GM23338 (cell line): ENCODE measurements at regions not wholly inside any gene's neighbourhood (a gene's known extent, or its start where the extent isn't known, plus 50 kb on each side); places are given as distances from the start of the nearest gene placed in this dataset.

Experiments used
- ATAC-seq: fragments of 200-7000 bp; cut with Tn5 transposase; 3 replicates; pipeline ENCODE4 v1.9.1; 2020
- DNase-seq: peaks from one replicate; pipeline ENCODE4 v3.0.0-alpha.2; 2015; ENCODE audit warnings: low spot score
- H2AFZ ChIP-seq: fragments of 200-600 bp; sonication (generic); 2 replicates; pipeline ENCODE4 v1.8.0; 2016; ENCODE audit warnings: antibody characterized with exemption, mild to moderate bottlenecking, moderate library complexity
- H3F3A ChIP-seq: fragments of 200-600 bp; sonication (generic); replicated peaks from 2 replicates; pipeline ENCODE4 v1.8.0; 2017; ENCODE audit warnings: antibody characterized with exemption, mixed run types, low read depth
- H3K27ac ChIP-seq: fragments of 200-600 bp; sonication (generic); 2 replicates; pipeline ENCODE4 v1.6.1; 2016; ENCODE audit warnings: low read depth
- H3K27me3 ChIP-seq: fragments of 200-600 bp; sonication (generic); 2 replicates; pipeline ENCODE4 v1.8.0; 2016; ENCODE audit warnings: mild to moderate bottlenecking, mixed run types, moderate library complexity; ENCODE audit not compliant: insufficient read depth
- H3K36me3 ChIP-seq: fragments of 200-600 bp; sonication (generic); 2 replicates; pipeline ENCODE4 v1.8.0; 2016; ENCODE audit warnings: mild to moderate bottlenecking; ENCODE audit not compliant: insufficient read depth
- H3K4me1 ChIP-seq: fragments of 200-600 bp; sonication (generic); 2 replicates; pipeline ENCODE4 v1.8.0; 2016; ENCODE audit warnings: mild to moderate bottlenecking, moderate library complexity; ENCODE audit not compliant: insufficient read depth
- H3K4me2 ChIP-seq: fragments of 200-600 bp; sonication (generic); 2 replicates; pipeline ENCODE4 v1.7.1; 2017; ENCODE audit warnings: mixed run types
- H3K4me3 ChIP-seq: fragments of 200-600 bp; sonication (generic); 2 replicates; pipeline ENCODE4 v1.6.1; 2016; ENCODE audit warnings: mixed run types
- H3K79me2 ChIP-seq: fragments of 200-600 bp; sonication (generic); replicated peaks from 2 replicates; pipeline ENCODE4 v1.8.0; 2017; ENCODE audit warnings: mild to moderate bottlenecking; ENCODE audit not compliant: insufficient read depth
- H3K9me2 ChIP-seq: fragments of 200-600 bp; sonication (generic); 2 replicates; pipeline ENCODE4 v1.8.0; 2017; ENCODE audit not compliant: insufficient read depth
- H4K20me1 ChIP-seq: fragments of 200-600 bp; sonication (generic); replicated peaks from 2 replicates; pipeline ENCODE4 v1.8.0; 2017; ENCODE audit warnings: mild to moderate bottlenecking; ENCODE audit not compliant: insufficient read depth
- H3K27ac Mint-ChIP-seq: 2 replicates; pipeline ENCODE4 v1.8.0; 2020; ENCODE audit warnings: inconsistent platforms, mild to moderate bottlenecking, moderate library complexity, mixed read lengths
- H3K27me3 Mint-ChIP-seq: 3 replicates; pipeline ENCODE4 v1.8.0; 2022; ENCODE audit warnings: low read depth, mild to moderate bottlenecking, moderate library complexity, mixed read lengths, inconsistent platforms; ENCODE audit not compliant: insufficient read depth, poor library complexity
- H3K36me3 Mint-ChIP-seq: 3 replicates; pipeline ENCODE4 v1.8.0; 2021; ENCODE audit warnings: low read depth, mild to moderate bottlenecking, inconsistent platforms, moderate library complexity, mixed read lengths
- H3K4me1 Mint-ChIP-seq: 3 replicates; pipeline ENCODE4 v1.8.0; 2020; ENCODE audit warnings: mild to moderate bottlenecking, inconsistent platforms, mixed read lengths
- H3K4me3 Mint-ChIP-seq: 3 replicates; pipeline ENCODE4 v1.8.0; 2021; ENCODE audit warnings: moderate library complexity, mild to moderate bottlenecking, inconsistent platforms, mixed read lengths
- H3K9me3 Mint-ChIP-seq: 3 replicates; pipeline ENCODE4 v1.8.0; 2020; ENCODE audit warnings: moderate library complexity, mild to moderate bottlenecking, inconsistent platforms, mixed read lengths
- CREB1 ChIP-seq: fragments of 250-450 bp; sonication (Bioruptor Pico); IDR thresholded peaks from 2 replicates; pipeline ENCODE4 v1.5.0; 2020; ENCODE audit warnings: low read depth, mild to moderate bottlenecking, moderate library complexity
- ETS1 ChIP-seq: IDR thresholded peaks from 2 replicates; pipeline ENCODE4 v1.6.1; 2016; ENCODE audit warnings: antibody characterized with exemption
- EZH2 ChIP-seq: fragments of 200-600 bp; sonication (generic); IDR thresholded peaks from one replicate; pipeline ENCODE4 v1.8.0; 2017; ENCODE audit warnings: antibody characterized with exemption, mild to moderate bottlenecking, low read depth; ENCODE audit not compliant: unreplicated experiment
- EZH2phosphoT487 ChIP-seq: fragments of 200-600 bp; sonication (generic); IDR thresholded peaks from one replicate; pipeline ENCODE4 v1.8.1; 2018; ENCODE audit warnings: antibody characterized with exemption; ENCODE audit not compliant: unreplicated experiment
- JUNB ChIP-seq: IDR thresholded peaks from one replicate; pipeline ENCODE4 v1.6.1; 2016; ENCODE audit warnings: antibody characterized with exemption; ENCODE audit not compliant: unreplicated experiment
- POLR2AphosphoS5 ChIP-seq: IDR thresholded peaks from 2 replicates; pipeline ENCODE4 v1.6.1; 2016; ENCODE audit warnings: antibody characterized with exemption, low read depth
- STAT1 ChIP-seq: IDR thresholded peaks from one replicate; pipeline ENCODE4 v1.6.1; 2016; ENCODE audit warnings: antibody characterized with exemption; ENCODE audit not compliant: unreplicated experiment
- ZNF114 ChIP-seq: fragments of 250-450 bp; sonication (Bioruptor Pico); IDR thresholded peaks from 2 replicates; pipeline ENCODE4 v1.5.0; 2020; ENCODE audit warnings: mild to moderate bottlenecking, moderate library complexity
- ZNF331 ChIP-seq: fragments of 250-450 bp; sonication (Bioruptor Pico); IDR thresholded peaks from 2 replicates; pipeline ENCODE4 v1.5.0; 2020; ENCODE audit warnings: low read depth, mild to moderate bottlenecking, moderate library complexity
- TF ChIP-seq, protein P1 (sequence below): fragments of 250-450 bp; sonication (Bioruptor Pico); IDR thresholded peaks from 2 replicates; pipeline ENCODE4 v1.5.0; 2020; ENCODE audit warnings: mild to moderate bottlenecking, moderate library complexity

DNA sequence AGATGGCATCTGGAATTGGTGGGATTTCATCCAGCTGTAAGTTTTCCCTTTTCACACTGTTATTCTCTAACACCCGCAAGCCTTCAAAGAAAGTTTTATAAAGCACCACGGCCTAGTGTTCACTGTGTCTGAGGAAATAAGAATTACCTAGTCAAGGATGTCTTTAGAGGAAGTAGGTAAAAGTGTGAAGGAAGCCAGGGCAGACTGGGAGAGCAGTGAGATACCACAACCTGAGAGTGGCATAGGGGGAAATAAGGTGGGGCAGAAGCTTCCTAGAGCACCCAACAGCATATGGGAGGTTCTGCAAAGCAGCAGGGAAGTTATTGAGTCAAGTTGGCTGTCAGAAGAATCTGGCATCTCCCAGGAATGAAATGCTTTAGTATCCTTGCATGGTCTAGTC is 241.2 kb downstream of the CETN3 start:
- ATAC-seq (no peak), DNase-seq (no peak)
- no peak overlapping the region for H3K27ac Mint-ChIP-seq
- H3K36me3 Mint-ChIP-seq, result no peaks in the 10 kb centered on the region
- no peaks in the 10 kb centered on the region for H3K27me3 Mint-ChIP-seq
- Histone ChIP-seq H3F3A (no peaks in the 10 kb centered on the region), H2AFZ (no peak overlapping the region), H4K20me1 (no peaks in the 10 kb centered on the region), H3K4me3 (no peak overlapping the region), H3K4me2 (no peak overlapping the region), H3K27ac (no peak overlapping the region), H3K27me3 (no peaks in the 10 kb centered on the region), H3K4me1 (peaks cover 4% of the 10 kb centered on the region; the same call in 1 of the 2 replicates), H3K79me2 (no peaks in the 10 kb centered on the region), H3K9me2 (no peaks in the 10 kb centered on the region), H3K36me3 (no peaks in the 10 kb centered on the region)
- peaks cover 3% of the 10 kb centered on the region; the same call in 1 of the 3 replicates for H3K4me1 Mint-ChIP-seq
- H3K4me3 Mint-ChIP-seq, result no peak overlapping the region
- TF ChIP-seq ZNF114 (CRISPR knock-in tag), result no peak
- TF ChIP-seq POLR2AphosphoS5, result no peak
- no peak for TF ChIP-seq STAT1
- no peak for TF ChIP-seq EZH2phosphoT487
- no peak for TF ChIP-seq CREB1
- TF ChIP-seq, protein P1, sequence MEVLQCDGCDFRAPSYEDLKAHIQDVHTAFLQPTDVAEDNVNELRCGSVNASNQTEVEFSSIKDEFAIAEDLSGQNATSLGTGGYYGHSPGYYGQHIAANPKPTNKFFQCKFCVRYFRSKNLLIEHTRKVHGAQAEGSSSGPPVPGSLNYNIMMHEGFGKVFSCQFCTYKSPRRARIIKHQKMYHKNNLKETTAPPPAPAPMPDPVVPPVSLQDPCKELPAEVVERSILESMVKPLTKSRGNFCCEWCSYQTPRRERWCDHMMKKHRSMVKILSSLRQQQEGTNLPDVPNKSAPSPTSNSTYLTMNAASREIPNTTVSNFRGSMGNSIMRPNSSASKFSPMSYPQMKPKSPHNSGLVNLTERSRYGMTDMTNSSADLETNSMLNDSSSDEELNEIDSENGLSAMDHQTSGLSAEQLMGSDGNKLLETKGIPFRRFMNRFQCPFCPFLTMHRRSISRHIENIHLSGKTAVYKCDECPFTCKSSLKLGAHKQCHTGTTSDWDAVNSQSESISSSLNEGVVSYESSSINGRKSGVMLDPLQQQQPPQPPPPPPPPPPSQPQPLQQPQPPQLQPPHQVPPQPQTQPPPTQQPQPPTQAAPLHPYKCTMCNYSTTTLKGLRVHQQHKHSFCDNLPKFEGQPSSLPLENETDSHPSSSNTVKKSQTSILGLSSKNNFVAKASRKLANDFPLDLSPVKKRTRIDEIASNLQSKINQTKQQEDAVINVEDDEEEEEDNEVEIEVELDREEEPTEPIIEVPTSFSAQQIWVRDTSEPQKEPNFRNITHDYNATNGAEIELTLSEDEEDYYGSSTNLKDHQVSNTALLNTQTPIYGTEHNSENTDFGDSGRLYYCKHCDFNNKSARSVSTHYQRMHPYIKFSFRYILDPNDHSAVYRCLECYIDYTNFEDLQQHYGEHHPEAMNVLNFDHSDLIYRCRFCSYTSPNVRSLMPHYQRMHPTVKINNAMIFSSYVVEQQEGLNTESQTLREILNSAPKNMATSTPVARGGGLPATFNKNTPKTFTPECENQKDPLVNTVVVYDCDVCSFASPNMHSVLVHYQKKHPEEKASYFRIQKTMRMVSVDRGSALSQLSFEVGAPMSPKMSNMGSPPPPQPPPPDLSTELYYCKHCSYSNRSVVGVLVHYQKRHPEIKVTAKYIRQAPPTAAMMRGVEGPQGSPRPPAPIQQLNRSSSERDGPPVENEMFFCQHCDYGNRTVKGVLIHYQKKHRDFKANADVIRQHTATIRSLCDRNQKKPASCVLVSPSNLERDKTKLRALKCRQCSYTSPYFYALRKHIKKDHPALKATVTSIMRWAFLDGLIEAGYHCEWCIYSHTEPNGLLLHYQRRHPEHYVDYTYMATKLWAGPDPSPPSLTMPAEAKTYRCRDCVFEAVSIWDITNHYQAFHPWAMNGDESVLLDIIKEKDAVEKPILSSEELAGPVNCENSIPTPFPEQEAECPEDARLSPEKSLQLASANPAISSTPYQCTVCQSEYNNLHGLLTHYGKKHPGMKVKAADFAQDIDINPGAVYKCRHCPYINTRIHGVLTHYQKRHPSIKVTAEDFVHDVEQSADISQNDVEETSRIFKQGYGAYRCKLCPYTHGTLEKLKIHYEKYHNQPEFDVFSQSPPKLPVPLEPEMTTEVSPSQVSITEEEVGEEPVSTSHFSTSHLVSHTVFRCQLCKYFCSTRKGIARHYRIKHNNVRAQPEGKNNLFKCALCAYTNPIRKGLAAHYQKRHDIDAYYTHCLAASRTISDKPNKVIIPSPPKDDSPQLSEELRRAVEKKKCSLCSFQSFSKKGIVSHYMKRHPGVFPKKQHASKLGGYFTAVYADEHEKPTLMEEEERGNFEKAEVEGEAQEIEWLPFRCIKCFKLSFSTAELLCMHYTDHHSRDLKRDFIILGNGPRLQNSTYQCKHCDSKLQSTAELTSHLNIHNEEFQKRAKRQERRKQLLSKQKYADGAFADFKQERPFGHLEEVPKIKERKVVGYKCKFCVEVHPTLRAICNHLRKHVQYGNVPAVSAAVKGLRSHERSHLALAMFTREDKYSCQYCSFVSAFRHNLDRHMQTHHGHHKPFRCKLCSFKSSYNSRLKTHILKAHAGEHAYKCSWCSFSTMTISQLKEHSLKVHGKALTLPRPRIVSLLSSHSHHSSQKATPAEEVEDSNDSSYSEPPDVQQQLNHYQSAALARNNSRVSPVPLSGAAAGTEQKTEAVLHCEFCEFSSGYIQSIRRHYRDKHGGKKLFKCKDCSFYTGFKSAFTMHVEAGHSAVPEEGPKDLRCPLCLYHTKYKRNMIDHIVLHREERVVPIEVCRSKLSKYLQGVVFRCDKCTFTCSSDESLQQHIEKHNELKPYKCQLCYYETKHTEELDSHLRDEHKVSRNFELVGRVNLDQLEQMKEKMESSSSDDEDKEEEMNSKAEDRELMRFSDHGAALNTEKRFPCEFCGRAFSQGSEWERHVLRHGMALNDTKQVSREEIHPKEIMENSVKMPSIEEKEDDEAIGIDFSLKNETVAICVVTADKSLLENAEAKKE (CRISPR knock-in tag), result no peak
- TF ChIP-seq ZNF331 (CRISPR knock-in tag), result no peak
- TF ChIP-seq EZH2, result no peak
- TF ChIP-seq ETS1, result no peak
- no peak for TF ChIP-seq JUNB
- H3K9me3 Mint-ChIP-seq, result no peaks in the 10 kb centered on the region
